ENCODE measurements at regions not wholly inside any gene's neighbourhood (a gene's known extent, or its start where the extent isn't known, plus 50 kb on each side); places are given as distances from the start of the nearest gene placed in this dataset.
"Not testable (repeated sequence)": the region's sequence is repeated elsewhere in the genome, so short reads cannot be mapped to it uniquely, and the experiment has no call there.

DNA sequence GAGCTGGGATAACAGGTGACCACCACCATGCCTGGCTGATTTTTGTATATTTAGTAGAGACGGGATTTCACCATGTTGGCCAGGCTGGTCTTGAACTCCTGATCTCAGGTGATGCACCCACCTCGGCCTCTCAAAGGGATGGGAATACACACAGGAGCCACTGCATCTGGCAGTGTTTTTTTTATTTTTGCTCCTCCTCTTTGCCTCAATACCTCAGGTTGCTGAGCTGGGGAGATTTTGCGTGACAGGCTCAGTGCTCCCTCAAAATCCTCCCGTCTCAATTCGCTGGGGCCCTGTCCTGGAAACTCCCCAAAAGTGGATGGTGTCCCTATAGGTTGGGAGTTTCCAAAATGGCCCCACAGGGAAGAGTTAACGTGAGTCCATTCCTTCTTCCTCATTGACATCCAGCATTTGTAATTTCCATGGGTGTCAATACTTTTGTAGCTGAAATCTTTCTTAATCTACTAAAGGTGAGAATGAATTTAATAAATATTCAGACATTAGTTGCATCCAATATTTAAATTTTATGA is 71.8 kb downstream of the GGTLC2 start:
- no peak for DNase-seq (ENCODE audit: low read depth)

DNA sequence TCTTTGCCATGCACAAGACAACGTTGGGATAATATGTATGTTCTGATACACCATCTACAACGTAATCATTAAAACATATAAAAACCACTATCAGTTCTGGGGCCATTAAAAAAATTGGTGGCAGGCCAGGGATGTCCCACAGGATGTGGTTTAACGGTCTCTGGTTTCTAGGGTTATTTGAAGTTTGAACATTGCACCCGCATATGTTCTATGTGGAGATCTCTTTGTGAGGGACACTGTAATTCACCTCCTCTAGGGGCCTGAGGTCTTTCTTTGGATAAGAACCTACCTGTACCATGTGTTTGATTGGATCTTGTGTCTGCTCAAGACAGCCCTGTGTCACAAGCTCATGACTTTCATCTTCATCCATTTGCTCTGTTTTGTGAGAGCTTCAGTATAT is 73.2 kb downstream of the GGTLC2 start:
- DNase-seq (ENCODE audit: low read depth) = no peak

DNA sequence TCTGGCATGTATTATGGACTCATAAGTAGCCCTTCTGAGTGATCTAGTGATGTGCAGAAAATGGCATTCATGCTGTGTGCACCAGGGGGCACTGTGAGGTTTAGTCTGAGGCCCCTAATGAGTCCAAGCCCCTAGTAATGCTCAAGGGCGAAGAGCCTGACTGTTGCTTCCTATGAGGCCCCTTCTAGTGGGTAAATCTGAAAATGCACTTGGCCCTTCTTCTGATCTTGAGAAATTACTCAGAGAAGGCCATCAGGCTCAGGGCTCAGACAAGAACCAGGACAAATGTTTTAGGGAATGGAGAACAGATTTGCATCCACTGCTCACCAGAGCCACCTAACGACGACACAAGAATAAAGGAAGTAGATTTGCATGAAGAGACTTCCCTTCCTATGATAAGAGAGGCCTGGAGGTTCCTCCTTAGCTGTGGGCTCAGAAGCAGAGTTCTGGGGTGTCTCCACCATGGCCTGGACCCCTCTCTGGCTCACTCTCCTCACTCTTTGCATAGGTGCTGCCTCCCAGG is 75.8 kb downstream of the GGTLC2 start:
- no peak for DNase-seq (ENCODE audit: low read depth)

DNA sequence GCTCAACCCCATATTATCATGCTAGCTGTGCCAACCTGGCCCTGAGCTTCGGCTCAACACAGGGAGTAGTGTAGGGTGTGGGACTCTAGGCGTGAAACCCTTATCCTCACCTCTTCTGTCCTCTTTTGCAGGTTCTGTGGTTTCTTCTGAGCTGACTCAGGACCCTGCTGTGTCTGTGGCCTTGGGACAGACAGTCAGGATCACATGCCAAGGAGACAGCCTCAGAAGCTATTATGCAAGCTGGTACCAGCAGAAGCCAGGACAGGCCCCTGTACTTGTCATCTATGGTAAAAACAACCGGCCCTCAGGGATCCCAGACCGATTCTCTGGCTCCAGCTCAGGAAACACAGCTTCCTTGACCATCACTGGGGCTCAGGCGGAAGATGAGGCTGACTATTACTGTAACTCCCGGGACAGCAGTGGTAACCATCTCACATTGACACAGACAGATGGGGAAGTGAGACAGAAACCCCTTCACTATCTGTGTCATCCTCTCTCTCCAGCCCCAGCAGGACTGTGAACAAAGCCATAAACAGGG is 76.4 kb downstream of the GGTLC2 start:
- DNase-seq (ENCODE audit: low read depth) = no peak

DNA sequence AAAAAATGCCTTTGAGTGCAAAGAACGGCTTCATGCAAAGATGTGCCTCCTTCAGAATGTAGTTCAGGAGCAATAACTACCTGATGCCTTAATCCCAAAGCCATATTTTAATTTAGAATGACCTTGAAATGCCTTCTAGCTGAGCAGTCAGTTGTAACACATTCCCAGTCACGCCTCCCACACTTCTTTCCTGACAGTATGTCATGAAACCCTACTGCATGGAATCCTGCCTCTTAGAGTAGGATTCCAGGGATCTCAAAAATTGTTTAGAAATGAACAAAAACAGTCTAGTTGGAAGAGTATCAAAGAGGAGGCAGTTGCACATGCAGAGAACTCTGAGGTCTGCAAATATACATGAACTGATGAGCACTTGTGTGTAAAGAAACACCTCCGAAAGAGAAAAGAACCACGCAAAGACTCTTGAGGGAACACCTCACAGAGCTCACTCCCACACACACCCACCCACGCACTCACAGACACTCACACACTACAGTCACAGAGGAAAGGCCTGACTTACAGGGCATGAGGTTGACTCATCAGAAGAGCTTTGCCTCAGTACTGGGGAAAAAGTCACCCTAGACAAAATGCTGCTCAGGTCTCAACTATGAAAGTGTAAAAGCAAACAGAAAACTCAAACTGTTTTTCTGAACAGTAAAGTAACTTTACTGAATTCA is 77.4 kb downstream of the GGTLC2 start:
- DNase-seq (ENCODE audit: low read depth) = peak; percentile 55

DNA sequence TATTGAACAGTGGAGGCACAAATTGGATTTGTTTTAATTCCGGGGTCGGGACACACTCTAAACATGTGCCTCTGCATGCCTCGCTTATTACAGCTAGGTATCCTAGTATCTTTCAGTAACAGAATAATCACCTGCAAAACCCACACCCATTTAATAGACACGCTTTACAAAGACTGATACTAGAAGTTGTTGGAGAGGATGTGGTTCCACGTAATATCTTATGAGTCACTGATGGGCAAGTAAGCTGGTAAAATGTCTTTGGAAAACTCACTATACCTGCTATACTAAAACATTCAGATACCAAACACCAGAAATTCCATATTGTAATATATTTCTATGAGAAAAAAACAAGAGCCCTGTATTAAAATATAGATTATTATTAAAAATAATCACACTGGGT is 84.0 kb downstream of the GGTLC2 start:
- no peak for DNase-seq (ENCODE audit: low read depth)

DNA sequence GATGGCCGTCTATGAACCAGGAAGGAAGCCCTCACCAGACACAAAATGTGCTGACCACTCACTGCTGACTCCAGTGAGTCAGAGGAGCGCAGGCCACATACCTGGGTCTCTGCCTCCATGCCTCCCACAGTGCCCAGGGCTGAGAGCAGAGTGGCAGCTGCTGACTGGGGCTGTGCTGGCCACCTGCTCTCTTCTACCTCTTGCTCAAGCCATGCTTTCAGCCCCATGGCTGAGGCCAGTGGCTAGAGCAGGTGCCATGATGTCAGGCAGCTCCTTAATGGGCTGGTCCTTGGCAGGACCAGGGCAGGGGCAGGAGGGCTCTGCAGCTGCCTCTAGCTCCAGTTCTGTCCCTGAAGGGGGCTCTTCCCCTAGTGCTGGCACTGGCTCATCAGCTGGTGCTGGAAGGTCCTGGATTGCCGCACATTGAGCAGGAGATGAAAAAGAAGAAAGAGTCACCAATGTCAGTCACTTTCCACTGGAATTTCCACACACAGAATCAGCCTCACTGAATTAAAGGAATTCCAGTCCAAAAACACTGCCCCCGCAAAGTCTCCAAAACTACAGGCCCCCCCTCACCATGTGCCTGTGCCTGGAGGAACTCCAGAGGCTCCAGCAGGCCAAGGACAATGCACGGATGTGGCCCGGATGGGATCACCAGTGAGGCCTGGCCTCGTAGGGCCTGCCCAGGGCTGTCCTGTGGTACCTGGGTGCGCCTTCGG is 86.4 kb downstream of the GGTLC2 start:
- DNase-seq (ENCODE audit: low read depth) = no peak

DNA sequence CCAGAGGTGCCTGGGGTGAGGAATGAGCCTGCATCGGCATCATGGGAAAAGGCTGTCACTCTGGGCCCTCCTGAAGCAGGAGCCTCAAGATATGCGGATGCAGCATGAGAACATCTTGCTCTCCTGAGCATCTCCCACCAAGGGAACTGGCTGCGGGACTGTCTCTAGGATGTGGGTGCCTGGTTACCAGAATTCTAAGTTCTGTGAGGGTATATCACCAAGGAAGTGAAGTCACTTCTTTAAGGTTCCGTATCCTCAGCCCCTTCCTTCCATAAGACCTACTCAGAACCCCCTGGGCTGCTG is 86.9 kb downstream of the GGTLC2 start:
- no peak for DNase-seq (ENCODE audit: low read depth)

DNA sequence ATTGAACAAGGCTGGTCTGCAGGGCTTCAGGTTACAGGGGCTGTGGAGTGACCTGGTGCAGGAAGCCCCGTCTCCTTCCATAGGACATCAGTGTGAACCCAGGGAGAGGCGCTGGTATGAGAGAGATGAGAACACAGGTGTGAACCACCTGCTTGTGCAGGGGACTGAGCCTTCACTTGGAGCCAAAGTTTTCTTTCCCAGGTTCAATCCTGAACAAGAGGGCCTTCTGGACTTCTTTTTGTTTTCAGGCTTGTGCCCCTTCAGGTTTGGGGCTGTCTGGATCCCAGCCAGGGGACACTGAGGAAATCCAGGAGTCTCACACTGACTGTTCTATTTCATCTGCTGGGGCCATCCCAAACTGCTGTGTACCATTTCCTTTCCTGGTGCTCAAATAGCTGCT is 88.6 kb downstream of the GGTLC2 start:
- not testable (repeated sequence) for DNase-seq (ENCODE audit: low read depth)

DNA sequence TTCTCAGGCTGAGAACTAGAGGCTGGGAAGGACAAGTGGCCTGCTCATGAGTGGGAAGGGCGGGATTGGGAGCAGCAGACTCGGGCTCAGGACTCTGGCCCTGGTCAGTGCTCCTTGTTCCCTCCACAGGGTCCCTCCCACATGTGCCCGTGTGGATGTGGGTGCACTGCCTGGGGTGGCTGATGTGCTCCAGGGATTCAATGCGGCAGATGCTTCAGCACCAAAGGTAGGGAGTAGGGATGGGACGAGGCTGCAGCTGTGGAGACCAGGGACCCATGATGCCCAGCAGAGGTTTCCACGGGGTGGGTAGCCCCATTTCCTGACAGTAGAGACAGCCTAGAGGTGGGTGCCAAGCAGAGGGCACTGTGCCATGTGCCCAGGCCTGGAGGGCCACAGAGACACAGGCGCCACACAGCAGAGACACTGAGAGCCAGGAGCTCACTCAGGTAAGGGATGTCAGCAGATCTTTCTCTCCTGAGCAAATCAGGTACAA is 89.5 kb downstream of the GGTLC2 start:
- no peak for DNase-seq (ENCODE audit: low read depth)

DNA sequence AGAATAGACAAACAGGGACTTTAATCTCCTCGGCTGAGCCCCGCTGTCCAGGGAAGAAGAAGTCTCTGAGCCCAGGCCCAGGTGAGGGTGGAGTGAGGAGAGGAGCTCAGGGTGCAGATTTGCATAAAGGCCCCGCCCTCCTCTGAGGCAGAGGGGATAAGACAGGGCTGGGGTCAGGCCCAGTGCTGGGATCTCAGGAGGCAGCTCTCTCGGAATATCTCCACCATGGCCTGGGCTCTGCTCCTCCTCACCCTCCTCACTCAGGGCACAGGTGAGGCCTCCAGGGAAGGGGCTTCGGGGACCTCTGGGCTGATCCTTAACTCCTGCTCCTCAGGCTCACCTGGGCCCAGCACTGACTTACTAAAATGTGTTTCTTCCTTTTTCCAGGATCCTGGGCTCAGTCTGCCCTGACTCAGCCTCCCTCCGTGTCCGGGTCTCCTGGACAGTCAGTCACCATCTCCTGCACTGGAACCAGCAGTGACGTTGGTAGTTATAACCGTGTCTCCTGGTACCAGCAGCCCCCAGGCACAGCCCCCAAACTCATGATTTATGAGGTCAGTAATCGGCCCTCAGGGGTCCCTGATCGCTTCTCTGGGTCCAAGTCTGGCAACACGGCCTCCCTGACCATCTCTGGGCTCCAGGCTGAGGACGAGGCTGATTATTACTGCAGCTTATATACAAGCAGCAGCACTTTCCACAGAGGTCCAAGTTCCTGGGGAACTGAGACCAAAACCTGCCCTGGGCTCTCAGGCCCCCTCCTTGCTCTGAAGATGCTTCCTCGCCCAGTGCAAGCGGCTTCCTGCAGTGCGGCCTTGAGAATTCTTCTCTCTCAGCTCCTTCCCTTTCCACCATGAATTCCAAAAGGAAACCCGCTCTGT is 90.2 kb downstream of the GGTLC2 start:
- not testable (repeated sequence) for DNase-seq (ENCODE audit: low read depth)

DNA sequence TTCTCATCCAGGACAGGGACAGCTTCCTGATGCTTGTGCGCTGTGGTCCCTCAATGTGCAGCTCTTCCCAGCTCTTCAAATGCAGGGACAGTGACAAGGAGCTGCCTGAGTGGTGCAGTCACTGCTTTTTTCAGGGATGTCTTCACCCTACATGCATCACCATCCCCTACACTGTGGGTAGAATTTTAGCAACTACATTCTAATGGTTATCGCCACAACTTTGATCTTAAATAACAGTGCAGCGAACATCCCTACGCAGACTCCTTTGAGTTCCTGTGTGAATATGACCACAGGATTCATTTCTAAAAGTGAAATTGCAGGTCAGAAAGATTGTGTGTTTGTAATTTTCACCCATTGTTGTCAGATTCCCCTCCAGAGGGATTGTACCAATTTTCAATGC is 90.9 kb downstream of the GGTLC2 start:
- not testable (repeated sequence) for DNase-seq (ENCODE audit: low read depth)

DNA sequence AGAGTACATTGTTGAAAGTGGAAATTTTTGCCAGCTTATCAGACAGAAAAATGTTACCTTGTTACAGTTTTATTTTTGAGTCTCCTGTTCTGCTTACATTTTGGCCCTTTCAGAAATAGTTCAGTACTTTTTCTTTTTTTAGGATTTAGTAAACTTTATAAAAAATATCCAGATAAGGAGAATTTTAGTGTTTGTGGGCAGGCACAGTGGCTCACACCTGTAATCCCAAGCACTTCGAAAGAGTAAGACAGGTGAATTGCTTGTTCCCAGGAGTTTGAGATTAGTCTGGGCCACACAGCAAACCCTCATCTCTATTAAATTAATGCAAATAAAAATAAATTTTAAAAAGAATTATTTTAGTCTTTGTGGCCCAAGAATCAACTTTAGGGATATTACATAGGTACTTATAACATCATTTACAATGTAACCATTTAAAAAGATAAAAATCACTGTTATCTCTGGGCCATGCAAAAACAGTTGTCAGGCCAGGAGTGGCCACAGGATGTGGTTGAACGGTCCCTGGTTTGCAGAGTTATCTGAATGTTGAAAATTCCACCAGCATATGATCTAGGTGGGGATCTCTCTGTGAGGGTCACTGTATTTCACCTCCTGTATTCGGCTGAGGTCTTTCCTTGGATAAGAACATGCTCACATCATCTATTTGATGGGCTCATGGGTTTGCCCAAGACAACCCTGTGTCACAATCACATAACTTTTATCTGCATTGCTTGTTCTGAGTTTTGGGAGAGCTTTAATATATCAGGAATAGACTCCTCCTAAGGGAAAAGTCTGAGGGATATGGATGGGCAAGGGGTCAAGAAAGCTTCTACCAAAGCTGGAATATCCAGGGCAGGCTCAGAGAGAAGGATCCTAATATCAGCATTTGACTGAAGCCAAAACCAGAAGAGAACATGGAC is 91.5 kb downstream of the GGTLC2 start:
- DNase-seq (ENCODE audit: low read depth) = no peak

DNA sequence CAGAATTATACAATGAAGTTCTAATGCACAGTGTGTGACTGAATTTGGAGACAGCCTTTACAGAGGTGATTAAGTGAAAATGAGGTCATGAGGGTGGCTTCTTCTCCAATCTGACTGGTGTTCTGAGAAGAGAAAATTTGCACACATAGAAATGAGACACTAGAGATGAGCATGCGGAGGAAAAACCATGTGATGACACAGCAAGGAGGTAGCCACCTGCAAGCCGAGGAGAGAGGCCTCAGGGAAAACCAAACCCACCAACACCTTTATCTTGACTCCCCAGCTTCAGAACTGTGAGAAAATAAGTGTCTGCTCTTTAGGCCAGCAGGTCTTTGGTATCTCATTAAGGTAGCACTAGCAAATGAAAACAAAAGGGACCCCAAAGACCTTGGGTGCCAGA is 93.2 kb downstream of the GGTLC2 start:
- no peak for DNase-seq (ENCODE audit: low read depth)

DNA sequence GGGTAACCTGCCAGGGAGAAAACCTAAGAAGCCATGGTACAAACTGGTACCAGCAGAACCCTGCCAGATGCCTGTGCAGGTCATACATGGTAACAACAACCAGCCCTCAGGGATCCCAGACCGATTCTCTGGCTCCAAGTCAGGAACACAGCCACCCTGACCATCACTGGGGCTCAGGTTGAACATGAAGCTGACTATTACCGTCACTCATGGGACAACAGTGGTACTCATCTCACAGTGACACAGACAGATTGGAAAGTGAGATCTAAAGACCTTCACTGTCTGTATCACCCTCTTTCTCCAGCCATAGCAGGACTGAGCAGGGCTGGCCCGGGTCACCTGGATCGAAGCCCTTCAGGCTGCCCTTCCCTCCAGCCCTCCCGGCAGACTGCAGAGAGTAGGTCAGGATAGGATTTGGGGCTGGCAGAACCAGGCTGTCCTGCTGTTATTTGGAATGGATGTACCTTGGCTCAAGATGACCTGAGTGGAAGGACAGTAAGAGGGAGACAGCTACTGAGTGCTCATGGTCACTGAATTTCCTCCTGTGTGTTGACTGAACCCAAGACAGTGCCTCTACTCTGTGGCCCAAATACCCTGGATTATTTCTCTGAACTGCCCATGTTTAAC is 94.7 kb downstream of the GGTLC2 start:
- no peak for DNase-seq (ENCODE audit: low read depth)

DNA sequence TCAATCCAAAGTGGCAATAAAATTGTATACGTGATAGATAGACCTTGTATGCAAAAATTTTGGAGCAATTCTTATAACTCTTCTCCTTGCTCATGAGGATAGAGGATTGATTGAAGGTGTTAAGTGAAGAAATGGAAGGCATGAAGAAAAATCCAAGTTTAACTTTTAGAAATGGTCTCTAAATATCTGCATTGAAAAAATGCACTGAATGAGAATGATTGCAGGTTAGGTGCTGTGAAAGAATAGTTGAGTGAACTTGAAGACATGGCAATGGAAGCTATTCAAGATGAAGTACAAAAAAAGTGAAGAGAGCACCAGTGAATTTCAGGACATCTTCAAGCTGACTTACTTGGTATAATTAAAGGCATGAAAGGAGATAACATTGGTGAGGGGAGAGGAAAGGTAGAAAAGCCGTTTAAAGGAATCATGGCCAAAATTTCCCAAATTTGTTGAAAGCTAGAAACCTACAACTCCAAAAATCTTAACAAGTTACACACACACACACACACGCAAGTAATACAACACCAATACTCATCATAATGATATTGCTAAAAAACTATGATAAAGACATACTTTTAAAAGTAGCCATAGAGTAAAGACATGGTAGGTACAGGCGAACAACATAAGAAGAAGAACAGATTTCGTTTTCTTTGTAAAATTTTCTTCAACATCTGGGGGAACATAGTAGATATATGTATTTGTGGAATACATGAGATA is 96.3 kb downstream of the GGTLC2 start:
- DNase-seq (ENCODE audit: low read depth) = no peak

DNA sequence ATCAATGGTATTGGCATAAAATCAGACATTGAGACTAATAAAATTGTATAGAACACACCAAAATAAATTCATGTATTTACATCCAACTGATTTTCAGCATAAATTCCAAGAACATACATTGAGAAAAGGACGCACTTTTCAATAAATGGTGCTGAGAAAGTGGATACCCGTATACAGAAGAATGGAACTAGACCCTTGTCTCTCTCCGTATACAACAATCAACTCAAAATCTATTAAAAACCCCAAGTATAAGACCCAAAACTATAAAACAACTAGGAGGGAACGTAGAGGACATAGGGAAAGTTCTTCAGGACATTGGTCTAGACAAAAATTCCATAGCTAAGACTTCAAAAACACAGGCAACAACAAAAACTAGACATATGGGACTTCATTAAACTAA is 97.4 kb downstream of the GGTLC2 start:
- no peak for DNase-seq (ENCODE audit: low read depth)

DNA sequence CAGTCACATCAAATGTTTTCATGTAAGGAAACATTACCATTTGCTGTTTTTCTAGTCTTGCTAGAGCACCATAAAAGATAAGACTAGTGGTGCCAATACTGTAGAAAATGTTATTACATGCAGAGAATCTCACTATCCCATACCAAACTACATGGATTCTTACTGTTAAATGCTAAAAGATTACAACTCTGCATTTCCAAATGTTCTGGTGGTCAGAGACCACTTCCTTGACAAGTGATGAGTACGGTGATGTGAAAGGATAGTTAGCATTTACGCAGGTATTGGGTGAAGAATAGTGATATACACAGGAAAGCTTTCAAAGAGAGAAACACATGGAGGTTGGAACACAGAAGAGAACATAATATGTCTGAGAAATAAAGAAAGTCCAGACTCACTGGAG is 98.2 kb downstream of the GGTLC2 start:
- no peak for DNase-seq (ENCODE audit: low read depth)

DNA sequence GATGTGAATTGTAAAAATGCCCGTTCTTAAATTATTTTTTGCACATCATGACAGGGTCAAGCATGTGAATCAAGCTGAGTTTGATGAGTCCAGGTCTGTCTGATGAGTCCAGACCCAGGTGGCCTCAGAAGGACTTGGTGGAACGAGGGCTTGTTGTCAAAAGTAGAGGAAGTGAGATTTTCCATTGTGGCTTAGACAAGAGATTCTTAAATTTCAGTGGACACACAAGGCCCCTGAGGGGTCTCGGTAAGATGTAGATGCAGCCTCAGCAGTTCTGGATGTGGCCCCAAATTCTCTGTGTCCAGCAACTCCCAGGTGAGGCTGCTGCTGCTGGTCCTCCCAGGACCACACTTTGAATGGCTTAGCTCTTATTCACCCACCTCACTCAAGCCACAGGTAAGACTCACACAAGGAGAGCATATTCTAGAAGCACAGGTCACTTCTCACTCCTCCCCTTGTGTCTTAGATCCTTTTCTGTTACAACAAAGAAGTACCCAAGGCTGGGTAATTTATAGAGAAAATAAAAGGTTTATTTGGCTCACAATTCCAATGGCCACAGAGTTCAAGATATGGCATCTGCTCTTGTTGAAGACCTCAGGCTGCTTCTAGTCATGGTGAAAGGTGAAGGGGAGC is 98.8 kb downstream of the GGTLC2 start:
- no peak for DNase-seq (ENCODE audit: low read depth)

Measured in non-pigmented ciliary epithelial cell (primary cell).